Gastrocnemius medialis (tissue), 4 donors: ENCODE measurements at regions not wholly inside any gene's neighbourhood (a gene's known extent, or its start where the extent isn't known, plus 50 kb on each side); places are given as distances from the start of the nearest gene placed in this dataset.
"Not testable (repeated sequence)": the region's sequence is repeated elsewhere in the genome, so short reads cannot be mapped to it uniquely, and the experiment has no call there.

Source experiments
- ATAC-seq, 2 donors: fragments of 150-250 bp; one replicate each; pipeline ENCODE4 v1.9.1; 2016
- DNase-seq, 2 donors: peaks; one replicate each; pipeline ENCODE4 v3.0.0-alpha.2; 2019
- H3K27ac ChIP-seq, 4 donors: fragments of 200-600 bp; sonication (generic); 1 replicate in 1 of 4; 2 replicates in 3 of 4; pipeline ENCODE4 v1.5.1; 2016 to 2018; ENCODE audit warnings: mild to moderate bottlenecking in 2 of 4, moderate library complexity in 1 of 4
- H3K27me3 ChIP-seq, 3 donors: fragments of 200-600 bp; sonication (generic) in 2 of 3; 1 replicate in 1 of 3; 2 replicates in 2 of 3; pipeline versions ENCODE4 v1.5.1 to v1.6.0; 2016 to 2019; ENCODE audit warnings: mild to moderate bottlenecking in 1 of 3, moderate library complexity in 1 of 3
- H3K36me3 ChIP-seq, 2 donors: fragments of 200-600 bp; sonication (generic) in 1 of 2; one replicate each; pipeline ENCODE4 v1.5.1; 2017 to 2018
- H3K4me1 ChIP-seq, 2 donors: fragments of 200-600 bp; sonication (generic) in 1 of 2; one replicate each; pipeline ENCODE4 v1.5.1; 2016 to 2017; ENCODE audit warnings: mild to moderate bottlenecking in 2 of 2
- H3K4me3 ChIP-seq, 4 donors: fragments of 200-600 bp; sonication (generic) in 3 of 4; 1 replicate in 1 of 4; 2 replicates in 3 of 4; pipeline ENCODE4 v1.5.1; 2016 to 2019; ENCODE audit warnings: mild to moderate bottlenecking in 2 of 4
- H3K9me3 ChIP-seq, 3 donors: fragments of 200-600 bp; sonication (generic) in 2 of 3; 1 replicate in 1 of 3; 2 replicates in 2 of 3; pipeline ENCODE4 v1.5.1; 2016 to 2019
- POLR2A ChIP-seq, 2 donors: fragments of 450-650 bp; IDR thresholded peaks; one replicate each; pipeline ENCODE4 v1.6.1; 2017; ENCODE audit warnings: antibody characterized with exemption in 2 of 2, mild to moderate bottlenecking in 2 of 2, moderate library complexity in 2 of 2
- in situ Hi-C, 4 donors: fragments of 200-750 bp; cut with MboI; loops; one replicate each; pipeline versions ENCODE4 v1.15.0 to v1.8.0; 2017; ENCODE audit warnings: low sequenced_read_pairs in 4 of 4
- intact Hi-C: fragments of 100-400 bp; cut with DNase I; formaldehyde crosslinking; loops from one replicate; pipeline ENCODE4 v1.15.1; 2023; ENCODE audit warnings: low total_unique reads
- TF ChIP-seq, protein P1 (sequence below), 5 experiments: fragments of 450-650 bp in 3 of 5; fragments of 200-600 bp in 2 of 5; sonication (generic) in 2 of 5; IDR thresholded peaks in 4 of 5; conservative IDR thresholded peaks in 1 of 5; 1 replicate in 4 of 5; 2 replicates in 1 of 5; pipeline ENCODE4 v1.5.1; 2016 to 2019; ENCODE audit warnings: antibody characterized with exemption in 5 of 5, mild to moderate bottlenecking in 3 of 5, moderate library complexity in 3 of 5

DNA sequence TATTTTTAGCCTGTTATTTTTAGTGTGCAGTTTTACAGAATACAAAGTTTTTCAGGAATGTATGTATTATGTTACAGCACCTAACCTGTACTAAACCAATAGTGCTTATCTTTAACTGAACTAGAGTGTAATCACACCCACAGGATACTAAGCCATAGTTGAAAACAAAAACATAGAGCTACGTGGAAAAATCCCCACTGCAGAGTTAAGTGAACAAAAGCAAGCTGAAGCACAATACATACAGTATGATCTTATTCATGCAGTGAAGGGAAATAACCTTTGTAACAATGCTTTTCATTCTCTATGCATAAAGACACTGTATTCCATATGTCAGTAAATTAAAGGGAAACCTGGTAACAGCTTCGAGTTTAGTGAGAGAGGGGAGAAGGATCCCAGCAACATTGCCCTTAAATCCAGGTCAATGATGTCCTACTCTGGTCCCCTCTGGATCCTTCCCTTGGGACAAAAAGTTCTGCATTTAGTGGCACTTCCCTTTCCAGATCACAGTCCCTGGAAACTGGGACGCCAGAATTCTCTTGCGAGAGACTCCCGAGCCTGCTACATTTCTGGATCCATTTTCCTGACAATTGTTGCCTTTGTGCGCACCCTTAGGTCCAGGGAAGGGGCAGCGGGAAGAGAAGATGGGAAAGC lies 121.3 kb upstream of the CCND2 start:
- Histone ChIP-seq H3K36me3 (no peaks in the 10 kb centered on the region), H3K27me3 (peaks cover 0 to 4% (median 0%) of the 10 kb centered on the region in 3 donors), H3K4me3 (no peak overlapping the region), H3K9me3 (no peaks in the 10 kb centered on the region), H3K4me1 (no peaks in the 10 kb centered on the region), H3K27ac (no peak overlapping the region)
- intact Hi-C loops (no loop called here), in situ Hi-C loops (no loop called here)
- DNase-seq (no peak), ATAC-seq (no peak)
- TF ChIP-seq, protein P1, sequence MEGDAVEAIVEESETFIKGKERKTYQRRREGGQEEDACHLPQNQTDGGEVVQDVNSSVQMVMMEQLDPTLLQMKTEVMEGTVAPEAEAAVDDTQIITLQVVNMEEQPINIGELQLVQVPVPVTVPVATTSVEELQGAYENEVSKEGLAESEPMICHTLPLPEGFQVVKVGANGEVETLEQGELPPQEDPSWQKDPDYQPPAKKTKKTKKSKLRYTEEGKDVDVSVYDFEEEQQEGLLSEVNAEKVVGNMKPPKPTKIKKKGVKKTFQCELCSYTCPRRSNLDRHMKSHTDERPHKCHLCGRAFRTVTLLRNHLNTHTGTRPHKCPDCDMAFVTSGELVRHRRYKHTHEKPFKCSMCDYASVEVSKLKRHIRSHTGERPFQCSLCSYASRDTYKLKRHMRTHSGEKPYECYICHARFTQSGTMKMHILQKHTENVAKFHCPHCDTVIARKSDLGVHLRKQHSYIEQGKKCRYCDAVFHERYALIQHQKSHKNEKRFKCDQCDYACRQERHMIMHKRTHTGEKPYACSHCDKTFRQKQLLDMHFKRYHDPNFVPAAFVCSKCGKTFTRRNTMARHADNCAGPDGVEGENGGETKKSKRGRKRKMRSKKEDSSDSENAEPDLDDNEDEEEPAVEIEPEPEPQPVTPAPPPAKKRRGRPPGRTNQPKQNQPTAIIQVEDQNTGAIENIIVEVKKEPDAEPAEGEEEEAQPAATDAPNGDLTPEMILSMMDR (IDR thresholded peaks at IDR 0.05 in 4 of 5, conservative IDR thresholded peaks at IDR 0.05 in 1 of 5), result no peak
- no peak for TF ChIP-seq POLR2A (IDR thresholded peaks at IDR 0.05)

DNA sequence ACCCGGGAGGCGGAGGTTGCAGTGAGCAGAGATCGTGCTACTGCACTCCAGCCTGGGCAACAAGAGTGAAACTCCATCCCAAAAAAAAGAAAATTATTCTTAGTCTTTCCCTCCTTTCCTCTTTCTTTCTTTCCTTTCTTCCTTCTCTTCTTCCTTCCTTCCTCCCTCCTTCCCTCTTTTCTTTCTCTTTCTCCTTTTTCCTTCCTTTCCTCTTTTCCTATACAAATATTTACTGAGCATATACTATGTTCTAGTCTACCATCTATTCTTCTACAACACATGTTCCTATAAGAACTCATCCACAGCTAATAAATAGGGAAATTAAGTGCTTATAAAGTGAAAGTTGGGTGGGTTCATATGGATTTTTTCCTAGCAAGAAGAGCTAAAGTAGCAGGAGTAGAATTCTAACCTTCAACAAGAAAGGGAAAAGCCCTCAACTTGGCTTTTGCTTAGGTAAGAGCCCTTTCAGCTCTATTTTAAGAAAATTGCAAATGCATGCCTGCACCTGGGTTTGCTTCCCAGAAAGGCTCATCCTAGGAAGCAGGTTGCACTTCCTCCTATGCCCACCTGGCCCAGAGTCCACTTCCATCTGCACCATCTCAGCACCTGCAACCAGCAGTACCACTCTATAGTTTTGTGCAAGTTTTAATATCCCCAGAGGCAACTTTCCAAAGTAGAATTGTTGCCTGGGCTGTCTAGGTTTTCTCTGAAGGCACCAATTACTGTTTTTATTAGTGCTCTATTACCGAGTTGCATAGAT lies 122.0 kb upstream of the CCND2 start:
- Histone ChIP-seq H3K27me3 (peaks cover 0 to 4% (median 0%) of the 10 kb centered on the region in 3 donors), H3K9me3 (no peaks in the 10 kb centered on the region), H3K36me3 (no peaks in the 10 kb centered on the region), H3K4me1 (no peaks in the 10 kb centered on the region), H3K4me3 (no peak overlapping the region), H3K27ac (no peak overlapping the region)
- in situ Hi-C loops (no loop called here), intact Hi-C loops (no loop called here)
- TF ChIP-seq, protein P1 (IDR thresholded peaks at IDR 0.05 in 4 of 5, conservative IDR thresholded peaks at IDR 0.05 in 1 of 5), result no peak
- no peak for TF ChIP-seq POLR2A (IDR thresholded peaks at IDR 0.05)
- ATAC-seq, result no peak
- no peak for DNase-seq

DNA sequence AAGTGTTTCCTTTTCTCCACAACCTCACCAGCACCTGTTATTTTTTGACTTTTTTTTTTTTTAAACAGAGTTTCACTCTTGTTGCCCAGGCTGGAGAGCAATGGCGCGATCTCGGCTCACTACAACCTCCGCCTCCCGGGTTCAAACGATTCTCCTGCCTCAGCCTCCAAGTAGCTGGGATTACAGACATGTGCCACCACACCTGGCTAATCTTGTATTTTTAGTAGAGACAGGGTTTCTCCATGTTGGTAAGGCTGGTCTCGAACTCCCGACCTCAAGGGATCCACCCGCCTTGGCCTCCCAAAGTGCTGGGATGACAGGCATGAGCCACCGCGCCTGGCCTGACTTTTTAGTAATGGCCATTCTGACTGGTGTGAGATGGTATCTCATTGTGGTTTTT lies 123.2 kb upstream of the CCND2 start:
- ATAC-seq, DNase-seq, H3K27ac ChIP-seq, H3K4me1 ChIP-seq, H3K9me3 ChIP-seq, intact Hi-C loops, H3K27me3 ChIP-seq, H3K4me3 ChIP-seq, in situ Hi-C loops, H3K36me3 ChIP-seq: not testable (repeated sequence)

DNA sequence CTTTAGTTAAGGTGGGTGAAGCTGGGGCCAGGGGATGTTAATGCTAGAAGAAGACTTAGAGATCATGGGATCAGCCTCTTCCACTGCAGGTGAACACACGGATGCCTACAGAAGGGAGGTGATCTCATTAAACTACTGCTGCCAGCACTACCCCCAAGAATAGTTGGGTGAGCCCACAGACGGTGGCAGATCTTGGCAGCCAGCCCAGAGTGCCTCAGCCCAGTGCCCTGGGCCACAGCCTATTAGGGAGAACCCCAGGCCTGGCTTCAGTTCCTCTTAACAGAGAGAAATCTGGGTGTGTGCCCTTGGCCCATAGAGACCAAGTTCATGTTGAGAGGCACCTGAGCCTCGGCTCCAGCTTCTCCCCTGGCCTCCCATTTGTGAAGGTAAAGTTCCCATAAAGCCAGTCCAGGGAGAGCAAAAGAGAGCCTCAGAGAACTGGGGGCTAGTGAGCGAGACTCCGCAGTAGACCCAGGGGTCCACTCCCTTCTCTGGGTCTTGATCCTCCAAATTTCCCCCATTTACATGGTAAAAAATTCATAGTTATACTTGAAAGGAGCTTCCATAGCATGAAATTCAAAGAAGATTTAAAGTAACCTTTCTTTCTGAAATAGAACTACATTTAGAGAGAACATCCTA lies 125.0 kb upstream of the CCND2 start:
- TF ChIP-seq, protein P1 (IDR thresholded peaks at IDR 0.05 in 4 of 5, conservative IDR thresholded peaks at IDR 0.05 in 1 of 5), result no peak
- TF ChIP-seq POLR2A (IDR thresholded peaks at IDR 0.05), result no peak
- H3K27ac ChIP-seq, result no peak overlapping the region
- no peak for ATAC-seq
- no peaks in the 10 kb centered on the region for H3K4me1 ChIP-seq
- in situ Hi-C loops (no loop called here), intact Hi-C loops (no loop called here)
- DNase-seq, result peak in 1 of 2 donors; percentile 31
- H3K9me3 ChIP-seq, result no peaks in the 10 kb centered on the region
- H3K36me3 ChIP-seq, result no peaks in the 10 kb centered on the region
- no peak overlapping the region for H3K4me3 ChIP-seq
- peaks cover 0 to 4% (median 0%) of the 10 kb centered on the region in 3 donors for H3K27me3 ChIP-seq

DNA sequence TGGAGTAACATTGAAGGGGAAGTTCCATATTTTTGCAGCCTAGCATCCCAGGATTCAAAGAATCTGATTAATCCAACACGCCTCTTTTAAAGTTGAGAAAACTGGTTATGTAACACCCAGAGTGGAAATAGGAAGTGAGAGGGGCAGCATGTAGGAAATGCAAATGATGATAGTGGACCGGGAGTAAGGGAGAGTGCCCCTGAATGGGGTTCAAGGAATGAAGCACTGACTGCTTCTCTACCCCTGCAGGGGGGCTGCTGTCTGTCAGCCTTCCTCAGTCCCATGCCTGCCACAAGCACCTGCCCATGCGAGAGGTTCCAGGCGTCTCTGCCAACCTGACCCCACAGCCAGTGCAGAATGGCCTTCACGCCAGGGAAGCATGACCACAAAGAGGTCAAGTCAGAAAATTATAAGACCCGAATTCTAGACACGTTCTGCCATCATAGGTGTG lies 126.5 kb upstream of the CCND2 start:
- Histone ChIP-seq H3K27me3 (peaks cover 0 to 4% (median 0%) of the 10 kb centered on the region in 3 donors), H3K36me3 (no peaks in the 10 kb centered on the region), H3K4me1 (no peaks in the 10 kb centered on the region), H3K9me3 (no peaks in the 10 kb centered on the region), H3K27ac (no peak overlapping the region), H3K4me3 (no peak overlapping the region)
- TF ChIP-seq, protein P1 (IDR thresholded peaks at IDR 0.05 in 4 of 5, conservative IDR thresholded peaks at IDR 0.05 in 1 of 5), result no peak
- no peak for TF ChIP-seq POLR2A (IDR thresholded peaks at IDR 0.05)
- in situ Hi-C loops (no loop called here), intact Hi-C loops (no loop called here)
- DNase-seq (no peak), ATAC-seq (no peak)
